ENCODE measurements at regions not wholly inside any gene's neighbourhood (a gene's known extent, or its start where the extent isn't known, plus 50 kb on each side); places are given as distances from the start of the nearest gene placed in this dataset.

GRCh38 chr9:85224729-85225128 is 517.0 kb downstream of the AGTPBP1 start:
- TF ChIP-seq KLF1 (tag; IDR thresholded peaks at IDR 0.05) (no peak), TBL1XR1 (IDR thresholded peaks at IDR 0.05; ENCODE audit: low read length in 2 of 2) (no peak), EP300 (IDR thresholded peaks at IDR 0.05; ENCODE audit: low read length) (no peak), MEIS2 (IDR thresholded peaks at IDR 0.05; ENCODE audit: partially characterized antibody) (no peak), NR2C1 (IDR thresholded peaks at IDR 0.05) (no peak), NR2C1 (tag; IDR thresholded peaks at IDR 0.05) (no peak)
